ENCODE measurements at regions not wholly inside any gene's neighbourhood (a gene's known extent, or its start where the extent isn't known, plus 50 kb on each side); places are given as distances from the start of the nearest gene placed in this dataset.

DNA sequence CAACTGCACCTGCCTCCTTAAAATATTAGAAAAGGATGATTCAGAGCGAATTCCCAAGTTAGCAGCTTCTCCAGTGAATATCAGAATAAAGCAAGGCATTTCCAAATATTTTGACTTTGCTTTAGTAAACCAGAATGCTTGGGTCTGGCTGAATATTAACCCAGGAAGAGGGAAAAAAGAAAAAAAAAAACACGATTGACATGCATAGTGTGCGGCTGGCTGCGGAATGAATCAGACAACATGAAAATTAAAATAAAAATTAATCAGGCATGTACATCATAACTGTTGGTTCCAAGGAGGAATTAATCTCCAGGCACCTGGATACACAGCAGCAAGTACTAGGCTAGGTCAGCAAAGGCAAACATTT lies 105.8 kb upstream of the NCKAP5 start:
- TF ChIP-seq PKNOX1 (IDR thresholded peaks at IDR 0.05) (no peak), NFRKB (IDR thresholded peaks at IDR 0.05) (no peak), SP1 (IDR thresholded peaks at IDR 0.05) (no peak), TARDBP (IDR thresholded peaks at IDR 0.05) (no peak)
